ENCODE measurements at regions not wholly inside any gene's neighbourhood (a gene's known extent, or its start where the extent isn't known, plus 50 kb on each side); places are given as distances from the start of the nearest gene placed in this dataset.

DNA sequence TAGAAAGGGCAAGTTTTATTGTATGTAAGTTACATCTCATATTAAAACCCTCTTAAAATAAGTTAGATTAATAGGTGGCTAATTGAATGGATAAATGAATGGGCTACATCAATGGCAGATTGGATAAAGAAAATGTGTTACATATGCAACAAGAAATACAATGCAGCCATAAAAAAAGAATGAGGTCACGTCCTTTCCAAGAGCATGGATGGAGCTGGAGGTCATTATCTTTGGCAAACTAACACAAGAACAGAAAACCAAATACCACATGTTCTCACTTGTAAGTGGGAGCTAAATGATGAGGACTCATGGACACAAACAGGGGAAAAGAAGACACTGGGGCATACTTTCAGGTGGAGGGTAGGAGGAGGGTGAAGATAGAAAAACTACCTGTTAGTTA, 182.2 kb upstream of the GNAI1 start:
- no TSS peak for BruUV-seq (replicated peaks)
- FAIRE-seq, result no peak
- POLR2A ChIA-PET, result no interaction called here

More for the DNA sequence above, 182.2 kb upstream of the GNAI1 start:
- no peaks in the 10 kb centered on the region for H4K20me1 ChIP-seq (replicated peaks; ENCODE audit: control insufficient read depth, extremely low read depth, insufficient read depth, low read length)
- peaks cover 0 to 2% of the 10 kb centered on the region in 2 experiments for H3K27me3 ChIP-seq (ENCODE audit: control insufficient read depth in 2 of 2, insufficient read depth in 2 of 2, low read length in 2 of 2)
- CTCF ChIA-PET, result no interaction called here
- dilution Hi-C loops (cut with MboI; ENCODE audit: extremely low pct_ligation_motif_present, low sequenced_read_pairs), result no loop called here
- no peak overlapping the region for H3K9ac ChIP-seq (replicated peaks; ENCODE audit: extremely low read depth, insufficient read depth, low read length)
- no peaks in the 10 kb centered on the region for H3K36me3 ChIP-seq (ENCODE audit: control insufficient read depth in 2 of 2, extremely low read depth in 1 of 2, insufficient read depth in 2 of 2, low read length in 2 of 2)
- TF ChIP-seq JUN (IDR thresholded peaks at IDR 0.05; ENCODE audit: borderline replicate concordance, insufficient read depth, insufficient read length, low read depth) (no peak), EZH2 (IDR thresholded peaks at IDR 0.05; ENCODE audit: borderline replicate concordance, low read depth, low read length, severe bottlenecking) (no peak), GATA2 (IDR thresholded peaks at IDR 0.05; ENCODE audit: insufficient read depth, insufficient read length, low read depth, low read length) (no peak), POLR2AphosphoS5 (IDR thresholded peaks at IDR 0.05; ENCODE audit: insufficient read depth, low read depth, low read length) (no peak), POLR2A (IDR thresholded peaks at IDR 0.05; ENCODE audit: low read depth, low read length) (no peak), MYC (IDR thresholded peaks at IDR 0.05; ENCODE audit: low read depth, low read length) (no peak)
- TF ChIP-seq, protein P1, sequence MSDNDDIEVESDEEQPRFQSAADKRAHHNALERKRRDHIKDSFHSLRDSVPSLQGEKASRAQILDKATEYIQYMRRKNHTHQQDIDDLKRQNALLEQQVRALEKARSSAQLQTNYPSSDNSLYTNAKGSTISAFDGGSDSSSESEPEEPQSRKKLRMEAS (IDR thresholded peaks at IDR 0.05; ENCODE audit: insufficient read depth, insufficient read length), result no peak
- TF ChIP-seq, protein P2, sequence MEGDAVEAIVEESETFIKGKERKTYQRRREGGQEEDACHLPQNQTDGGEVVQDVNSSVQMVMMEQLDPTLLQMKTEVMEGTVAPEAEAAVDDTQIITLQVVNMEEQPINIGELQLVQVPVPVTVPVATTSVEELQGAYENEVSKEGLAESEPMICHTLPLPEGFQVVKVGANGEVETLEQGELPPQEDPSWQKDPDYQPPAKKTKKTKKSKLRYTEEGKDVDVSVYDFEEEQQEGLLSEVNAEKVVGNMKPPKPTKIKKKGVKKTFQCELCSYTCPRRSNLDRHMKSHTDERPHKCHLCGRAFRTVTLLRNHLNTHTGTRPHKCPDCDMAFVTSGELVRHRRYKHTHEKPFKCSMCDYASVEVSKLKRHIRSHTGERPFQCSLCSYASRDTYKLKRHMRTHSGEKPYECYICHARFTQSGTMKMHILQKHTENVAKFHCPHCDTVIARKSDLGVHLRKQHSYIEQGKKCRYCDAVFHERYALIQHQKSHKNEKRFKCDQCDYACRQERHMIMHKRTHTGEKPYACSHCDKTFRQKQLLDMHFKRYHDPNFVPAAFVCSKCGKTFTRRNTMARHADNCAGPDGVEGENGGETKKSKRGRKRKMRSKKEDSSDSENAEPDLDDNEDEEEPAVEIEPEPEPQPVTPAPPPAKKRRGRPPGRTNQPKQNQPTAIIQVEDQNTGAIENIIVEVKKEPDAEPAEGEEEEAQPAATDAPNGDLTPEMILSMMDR (IDR thresholded peaks at IDR 0.05; ENCODE audit: extremely low read depth in 1 of 2, insufficient read depth in 1 of 2, low read depth in 1 of 2, low read length in 2 of 2), result no peak
- no peak overlapping the region for H3K4me3 ChIP-seq (replicated peaks in 1 of 3; ENCODE audit: insufficient read depth in 1 of 3, low read depth in 1 of 3, low read length in 3 of 3)
- no peaks in the 10 kb centered on the region for H3K79me2 ChIP-seq (ENCODE audit: control insufficient read depth, insufficient read depth, low read length)
- H3K4me1 ChIP-seq (ENCODE audit: control insufficient read depth, extremely low read depth, insufficient read depth, low read length), result no peaks in the 10 kb centered on the region
- no peak overlapping the region for H3K4me2 ChIP-seq (ENCODE audit: insufficient read depth, low read length)
- no peak overlapping the region for H2AFZ ChIP-seq (ENCODE audit: low read depth, low read length)
- H3K9me1 ChIP-seq (replicated peaks; ENCODE audit: control insufficient read depth, extremely low read depth, insufficient read depth, low read length), result no peaks in the 10 kb centered on the region
- no peaks in the 10 kb centered on the region for H3K9me3 ChIP-seq (replicated peaks; ENCODE audit: control insufficient read depth, insufficient read depth, low read length)
- no peak for DNase-seq (ENCODE audit: low read depth, low spot score)
- no peak overlapping the region for H3K27ac ChIP-seq (ENCODE audit: insufficient read depth, low read depth, low read length)
- intact Hi-C loops (cut with micrococcal nuclease), result no loop called here

Measured in endothelial cell of umbilical vein (primary cell).